SK-N-MC (cell line): ENCODE measurements at regions not wholly inside any gene's neighbourhood (a gene's known extent, or its start where the extent isn't known, plus 50 kb on each side); places are given as distances from the start of the nearest gene placed in this dataset.

ENCODE experiments used
- EZH2 ChIP-seq: fragments of 200-600 bp; sonication (generic); IDR thresholded peaks from one replicate; pipeline ENCODE4 v1.6.1; 2017; ENCODE audit warnings: antibody characterized with exemption
- FOXP2 ChIP-seq: optimal IDR thresholded peaks from 2 replicates; pipeline ENCODE3; 2011; ENCODE audit warnings: mild to moderate bottlenecking, moderate library complexity; ENCODE audit not compliant: insufficient read depth; ENCODE audit errors: extremely low read length, control extremely low read depth
- POLR2AphosphoS5 ChIP-seq: IDR thresholded peaks from 2 replicates; pipeline ENCODE4 v1.6.1; 2012; ENCODE audit warnings: mild to moderate bottlenecking, low read depth, low read length, borderline replicate concordance

DNA sequence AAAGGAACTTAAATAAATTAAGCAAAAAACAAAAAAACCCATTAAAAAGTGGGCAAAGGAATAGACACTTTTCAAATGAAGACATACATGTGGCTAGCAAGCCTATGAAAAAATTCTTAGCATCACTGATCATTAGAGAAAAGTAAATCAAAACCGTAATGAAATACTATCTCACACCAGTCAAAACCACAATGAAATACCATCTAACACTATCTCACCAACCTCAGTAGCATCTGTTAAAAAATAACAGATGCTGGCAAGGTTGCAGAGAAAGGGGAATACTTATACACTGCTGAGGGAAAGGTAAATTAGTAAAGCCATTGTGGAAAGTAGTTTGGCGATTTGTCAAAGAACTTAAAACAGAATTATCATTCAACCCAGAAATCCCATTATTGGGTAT is 381.1 kb downstream of the FLRT2 start:
- no peak for TF ChIP-seq EZH2
- no peak for TF ChIP-seq POLR2AphosphoS5
- TF ChIP-seq FOXP2, result no peak
